ENCODE measurements at regions not wholly inside any gene's neighbourhood (a gene's known extent, or its start where the extent isn't known, plus 50 kb on each side); places are given as distances from the start of the nearest gene placed in this dataset.

GRCh38 chr2:128412181-128412871 is 93.7 kb upstream of the HS6ST1 start:
- TF ChIP-seq CTCF (IDR thresholded peaks at IDR 0.05; ENCODE audit: insufficient read depth, low read depth, low read length) = no peak
- H3K4me3 ChIP-seq (ENCODE audit: low read depth, low read length) = no peak overlapping the region
- no peak for DNase-seq (ENCODE audit: low read depth)

GRCh38 chr2:128413014-128413717 is 94.5 kb upstream of the HS6ST1 start:
- TF ChIP-seq CTCF (IDR thresholded peaks at IDR 0.05; ENCODE audit: insufficient read depth, low read depth, low read length) = no peak
- no peak for DNase-seq (ENCODE audit: low read depth)
- no peak overlapping the region for H3K4me3 ChIP-seq (ENCODE audit: low read depth, low read length)

- peak; percentile 50 for DNase-seq (ENCODE audit: low read depth)
- no peak for TF ChIP-seq CTCF (IDR thresholded peaks at IDR 0.05; ENCODE audit: insufficient read depth, low read depth, low read length)
These were observed 95.2 kb upstream of the HS6ST1 start for GRCh38 chr2:128413718-128414341.

GRCh38 chr2:128414351-128414750 is 95.7 kb upstream of the HS6ST1 start:
- no peak for DNase-seq (ENCODE audit: low read depth)
- no peak for TF ChIP-seq CTCF (IDR thresholded peaks at IDR 0.05; ENCODE audit: insufficient read depth, low read depth, low read length)

More at GRCh38 chr2:128413718-128414341, 95.2 kb upstream of the HS6ST1 start:
- H3K4me3 ChIP-seq (ENCODE audit: low read depth, low read length) = no peak overlapping the region

GRCh38 chr2:128414946-128415778 is 96.5 kb upstream of the HS6ST1 start:
- TF ChIP-seq CTCF (IDR thresholded peaks at IDR 0.05; ENCODE audit: insufficient read depth, low read depth, low read length) = no peak
- no peak for DNase-seq (ENCODE audit: low read depth)
- no peak overlapping the region for H3K4me3 ChIP-seq (ENCODE audit: low read depth, low read length)

More at GRCh38 chr2:128414351-128414750, 95.7 kb upstream of the HS6ST1 start:
- H3K4me3 ChIP-seq (ENCODE audit: low read depth, low read length) = no peak overlapping the region

GRCh38 chr2:128415779-128416061 is 97.1 kb upstream of the HS6ST1 start:
- no peak overlapping the region for H3K4me3 ChIP-seq (ENCODE audit: low read depth, low read length)
- no peak for DNase-seq (ENCODE audit: low read depth)
- no peak for TF ChIP-seq CTCF (IDR thresholded peaks at IDR 0.05; ENCODE audit: insufficient read depth, low read depth, low read length)

All from fibroblast of villous mesenchyme (primary cell).